ENCODE measurements at regions not wholly inside any gene's neighbourhood (a gene's known extent, or its start where the extent isn't known, plus 50 kb on each side); places are given as distances from the start of the nearest gene placed in this dataset.

- Histone ChIP-seq H3K9ac (ENCODE audit: low read length) (no peak overlapping the region), H3K27ac (ENCODE audit: low read length in 2 of 2) (no peak overlapping the region), H3K4me3 (ENCODE audit: control extremely low read depth in 1 of 5, extremely low read depth in 1 of 5, insufficient read depth in 1 of 5, low read depth in 2 of 5, low read length in 4 of 5) (no peak overlapping the region), H3K79me2 (ENCODE audit: control insufficient read depth, insufficient read depth, low read length) (no peaks in the 10 kb centered on the region), H3K36me3 (replicated peaks in 1 of 2; ENCODE audit: control extremely low read depth in 1 of 2, control insufficient read depth in 1 of 2, extremely low read depth in 1 of 2, insufficient read depth in 2 of 2, low read length in 1 of 2) (no peaks in the 10 kb centered on the region), H3K4me2 (replicated peaks; ENCODE audit: low read depth, low read length, poor library complexity, severe bottlenecking) (no peak overlapping the region), H3K9me3 (ENCODE audit: control extremely low read depth in 1 of 3, control insufficient read depth in 2 of 3, insufficient read depth in 1 of 3, low read length in 2 of 3) (peaks cover 0 to 1% (median 0%) of the 10 kb centered on the region in 3 donors), H3K4me1 (ENCODE audit: control insufficient read depth in 2 of 2, insufficient read depth in 2 of 2, low read length in 2 of 2) (no peaks in the 10 kb centered on the region), H2AFZ (ENCODE audit: insufficient read depth, low read depth, low read length, poor library complexity, severe bottlenecking) (no peak overlapping the region), H3K27me3 (replicated peaks in 1 of 4; ENCODE audit: control extremely low read depth in 1 of 4, control insufficient read depth in 3 of 4, insufficient read depth in 4 of 4, low read length in 3 of 4) (no peaks in the 10 kb centered on the region), H4K20me1 (ENCODE audit: control insufficient read depth, insufficient read depth, low read length, poor library complexity, severe bottlenecking) (no peaks in the 10 kb centered on the region)
- Mint-ChIP-seq H3K27ac (no peak overlapping the region), H3K4me1 (no peaks in the 10 kb centered on the region), H3K4me3 (no peak overlapping the region), H3K27me3 (no peaks in the 10 kb centered on the region), H3K9me3 (ENCODE audit: insufficient read depth) (no peaks in the 10 kb centered on the region)
- intact Hi-C loops (cut with micrococcal nuclease) = no loop called here
- ChIA-PET CTCF (no interaction called here), POLR2A (no interaction called here)
- TF ChIP-seq EZH2 (IDR thresholded peaks at IDR 0.05; ENCODE audit: borderline replicate concordance, insufficient read depth, low read depth, low read length, poor library complexity, severe bottlenecking) (no peak), CTCF (IDR thresholded peaks at IDR 0.05) (no peak)
- no peak for DNase-seq
- WGBS (ENCODE audit: insufficient coverage) = no CpG with 5 or more reads among the region's 3 CpGs
- ATAC-seq (ENCODE audit: low read depth) = no peak
Observed at GRCh38 chr13:83056269-83056668, 826.0 kb downstream of the SLITRK1 start.

GRCh38 chr13:83048419-83048818 lies 833.9 kb downstream of the SLITRK1 start:
- H3K9ac ChIP-seq (ENCODE audit: low read length) = no peak overlapping the region
- H3K27ac ChIP-seq (ENCODE audit: low read length in 2 of 2) = no peak overlapping the region
- H3K36me3 ChIP-seq (replicated peaks in 1 of 2; ENCODE audit: control extremely low read depth in 1 of 2, control insufficient read depth in 1 of 2, extremely low read depth in 1 of 2, insufficient read depth in 2 of 2, low read length in 1 of 2) = no peaks in the 10 kb centered on the region
- no peak overlapping the region for H2AFZ ChIP-seq (ENCODE audit: insufficient read depth, low read depth, low read length, poor library complexity, severe bottlenecking)
- no peak for TF ChIP-seq CTCF (IDR thresholded peaks at IDR 0.05)
- no peak for TF ChIP-seq EZH2 (IDR thresholded peaks at IDR 0.05; ENCODE audit: borderline replicate concordance, insufficient read depth, low read depth, low read length, poor library complexity, severe bottlenecking)
- no peaks in the 10 kb centered on the region for H3K27me3 ChIP-seq (replicated peaks in 1 of 4; ENCODE audit: control extremely low read depth in 1 of 4, control insufficient read depth in 3 of 4, insufficient read depth in 4 of 4, low read length in 3 of 4)
- Mint-ChIP-seq H3K9me3 (ENCODE audit: insufficient read depth) (no peaks in the 10 kb centered on the region), H3K27ac (no peak overlapping the region), H3K4me1 (no peaks in the 10 kb centered on the region), H3K27me3 (no peaks in the 10 kb centered on the region), H3K4me3 (no peak overlapping the region)
- ChIA-PET CTCF (no interaction called here), POLR2A (no interaction called here)
- WGBS (ENCODE audit: insufficient coverage) = no CpG with 5 or more reads among the region's 1 CpG
- peaks cover 0 to 2% (median 0%) of the 10 kb centered on the region in 3 donors for H3K9me3 ChIP-seq (ENCODE audit: control extremely low read depth in 1 of 3, control insufficient read depth in 2 of 3, insufficient read depth in 1 of 3, low read length in 2 of 3)
- H3K4me2 ChIP-seq (replicated peaks; ENCODE audit: low read depth, low read length, poor library complexity, severe bottlenecking) = no peak overlapping the region
- intact Hi-C loops (cut with micrococcal nuclease) = no loop called here
- H4K20me1 ChIP-seq (ENCODE audit: control insufficient read depth, insufficient read depth, low read length, poor library complexity, severe bottlenecking) = no peaks in the 10 kb centered on the region
- no peaks in the 10 kb centered on the region for H3K79me2 ChIP-seq (ENCODE audit: control insufficient read depth, insufficient read depth, low read length)
- no peak overlapping the region for H3K4me3 ChIP-seq (ENCODE audit: control extremely low read depth in 1 of 5, extremely low read depth in 1 of 5, insufficient read depth in 1 of 5, low read depth in 2 of 5, low read length in 4 of 5)
- DNase-seq (no peak), ATAC-seq (ENCODE audit: low read depth) (no peak)
- no peaks in the 10 kb centered on the region for H3K4me1 ChIP-seq (ENCODE audit: control insufficient read depth in 2 of 2, insufficient read depth in 2 of 2, low read length in 2 of 2)
